Stimulated activated CD4-positive, alpha-beta T cell treated with anti-CD3 and anti-CD28 coated beads, Interleukin-15, amount 100 ng/mL, for 24 hours (primary cell): ENCODE measurements at regions not wholly inside any gene's neighbourhood (a gene's known extent, or its start where the extent isn't known, plus 50 kb on each side); places are given as distances from the start of the nearest gene placed in this dataset.
"Not testable (repeated sequence)": the region's sequence is repeated elsewhere in the genome, so short reads cannot be mapped to it uniquely, and the experiment has no call there.

Experiments used
- DNase-seq: peaks from one replicate; pipeline ENCODE4 v3.0.0-alpha.2; 2020

GRCh38 chr14:53855574-53855973 is 101.1 kb downstream of the BMP4 start:
- no peak for DNase-seq

- DNase-seq: no peak
These were observed 101.5 kb downstream of the BMP4 start for GRCh38 chr14:53855127-53855526.

GRCh38 chr14:53851394-53852090 is 105.1 kb downstream of the BMP4 start:
- no peak for DNase-seq

- DNase-seq: no peak
These were observed 105.8 kb downstream of the BMP4 start for GRCh38 chr14:53850714-53851296.

GRCh38 chr14:53849549-53849948 is 107.1 kb downstream of the BMP4 start:
- DNase-seq: no peak

GRCh38 chr14:53848854-53849253 is 107.8 kb downstream of the BMP4 start:
- DNase-seq: no peak

GRCh38 chr14:53847881-53848280 is 108.7 kb downstream of the BMP4 start:
- DNase-seq: no peak

- no peak for DNase-seq
These were observed 109.6 kb downstream of the BMP4 start for GRCh38 chr14:53847057-53847456.

GRCh38 chr14:53845813-53846693 is 110.6 kb downstream of the BMP4 start:
- DNase-seq: no peak

- DNase-seq: no peak
These were observed 113.7 kb downstream of the BMP4 start for GRCh38 chr14:53842938-53843337.

GRCh38 chr14:53841109-53842099 is 115.2 kb downstream of the BMP4 start:
- DNase-seq: no peak

- no peak for DNase-seq
These were observed 116.2 kb downstream of the BMP4 start for GRCh38 chr14:53840444-53840843.

GRCh38 chr14:53838374-53838773 is 118.3 kb downstream of the BMP4 start:
- no peak for DNase-seq

GRCh38 chr14:53837656-53838055 is 119.0 kb downstream of the BMP4 start:
- DNase-seq: not testable (repeated sequence)

GRCh38 chr14:53836551-53836950 is 120.1 kb downstream of the BMP4 start:
- no peak for DNase-seq

GRCh38 chr14:53828820-53829219 is 127.8 kb downstream of the BMP4 start:
- DNase-seq: no peak

- DNase-seq: no peak
These were observed 132.6 kb downstream of the BMP4 start for GRCh38 chr14:53824061-53824460.

- no peak for DNase-seq
These were observed 142.2 kb downstream of the BMP4 start for GRCh38 chr14:53814392-53814791.

- no peak for DNase-seq
These were observed 146.4 kb downstream of the BMP4 start for GRCh38 chr14:53810221-53810620.

GRCh38 chr14:53808042-53808441 is 148.6 kb downstream of the BMP4 start:
- DNase-seq: no peak

GRCh38 chr14:53807542-53807941 is 149.1 kb downstream of the BMP4 start:
- no peak for DNase-seq

- no peak for DNase-seq
These were observed 149.5 kb downstream of the BMP4 start for GRCh38 chr14:53807108-53807507.

- DNase-seq: no peak
These were observed 159.9 kb downstream of the BMP4 start for GRCh38 chr14:53796734-53797133.
